GM19372 (cell line): ENCODE measurements at regions not wholly inside any gene's neighbourhood (a gene's known extent, or its start where the extent isn't known, plus 50 kb on each side); places are given as distances from the start of the nearest gene placed in this dataset.
"Not testable (repeated sequence)": the region's sequence is repeated elsewhere in the genome, so short reads cannot be mapped to it uniquely, and the experiment has no call there.

Source experiments
- ATAC-seq: cut with Tn5 transposase; IDR thresholded peaks from one replicate; pipeline ENCODE4 v1.9.1; 2021; ENCODE audit warnings: mild to moderate bottlenecking, low read depth, moderate library complexity; ENCODE audit not compliant: unreplicated experiment

- ATAC-seq: peak; percentile 53
Measured at GRCh38 chrY:6685783-6686389, 224.6 kb upstream of the TBL1Y start.

GRCh38 chrY:6701558-6702161 is 208.8 kb upstream of the TBL1Y start:
- not testable (repeated sequence) for ATAC-seq

- ATAC-seq: not testable (repeated sequence)
Measured at GRCh38 chrY:6721443-6721842, 189.1 kb upstream of the TBL1Y start.

GRCh38 chrY:6747210-6747609 is 163.3 kb upstream of the TBL1Y start:
- ATAC-seq: not testable (repeated sequence)

- no peak for ATAC-seq
Measured at GRCh38 chrY:6782334-6782733, 128.2 kb upstream of the TBL1Y start.

GRCh38 chrY:6786960-6787359 is 123.5 kb upstream of the TBL1Y start:
- no peak for ATAC-seq

- no peak for ATAC-seq
Measured at GRCh38 chrY:6811633-6812032, 98.9 kb upstream of the TBL1Y start.
